Putamen (tissue), 1 donor: ENCODE measurements at regions not wholly inside any gene's neighbourhood (a gene's known extent, or its start where the extent isn't known, plus 50 kb on each side); places are given as distances from the start of the nearest gene placed in this dataset.

Experiments used
- DNase-seq: peaks from one replicate; pipeline ENCODE4 v3.0.0-alpha.2; 2016; ENCODE audit warnings: low spot score

- no peak for DNase-seq
These were observed 126.3 kb upstream of the JUN start for GRCh38 chr1:58909914-58910681.

DNA sequence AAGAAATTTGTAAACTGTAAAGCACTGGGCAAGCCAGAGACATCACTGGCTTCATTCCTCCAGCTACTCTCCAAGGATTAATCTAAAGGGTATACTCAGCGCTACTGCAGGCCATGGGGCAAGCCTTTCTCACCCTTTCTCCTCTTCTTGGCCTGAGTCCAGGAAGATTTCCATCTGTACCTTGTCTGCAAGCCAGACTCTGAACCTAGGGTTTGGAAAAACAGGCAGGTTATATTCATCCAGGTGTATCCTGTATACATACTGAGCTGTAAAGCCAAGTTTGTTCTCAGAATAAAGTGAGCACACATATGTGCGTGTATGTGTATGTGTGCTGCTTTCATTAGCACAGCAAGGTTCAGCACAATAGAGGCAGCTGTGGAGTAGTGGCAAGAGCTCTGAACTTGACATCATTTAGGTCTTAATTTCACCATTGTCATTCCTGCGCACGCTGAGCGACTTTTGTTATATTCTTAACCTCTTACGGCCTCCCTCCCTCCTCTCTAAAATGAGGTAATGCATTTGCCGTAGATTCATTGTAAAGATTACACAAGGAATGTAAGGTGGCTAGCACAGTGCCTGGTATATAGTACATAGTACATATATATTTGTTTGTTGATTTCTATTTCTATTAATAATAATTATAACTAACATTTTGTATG is 128.1 kb upstream of the JUN start:
- no peak for DNase-seq

- no peak for DNase-seq
These were observed 131.1 kb upstream of the JUN start for GRCh38 chr1:58914925-58915324.

DNA sequence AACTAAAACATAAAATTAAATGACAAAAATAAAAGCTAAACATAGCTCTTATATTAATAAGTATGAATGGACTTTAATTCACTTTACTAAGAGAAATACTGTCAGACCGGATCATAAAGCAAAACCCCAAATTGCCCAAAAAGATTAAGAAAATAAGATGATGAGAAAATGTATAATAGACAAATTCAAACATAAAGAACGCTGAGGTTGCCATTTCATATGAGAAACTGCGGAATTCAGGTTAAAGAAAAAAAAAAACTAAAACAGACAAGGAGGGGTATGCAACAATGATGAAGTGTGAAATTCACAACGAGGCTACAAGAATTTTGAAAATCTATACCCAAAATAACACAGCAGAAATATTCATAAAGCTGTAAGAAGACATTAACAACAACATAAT is 133.6 kb upstream of the JUN start:
- DNase-seq, result no peak

- DNase-seq, result no peak
These were observed 135.5 kb upstream of the JUN start for GRCh38 chr1:58919226-58919958.

DNA sequence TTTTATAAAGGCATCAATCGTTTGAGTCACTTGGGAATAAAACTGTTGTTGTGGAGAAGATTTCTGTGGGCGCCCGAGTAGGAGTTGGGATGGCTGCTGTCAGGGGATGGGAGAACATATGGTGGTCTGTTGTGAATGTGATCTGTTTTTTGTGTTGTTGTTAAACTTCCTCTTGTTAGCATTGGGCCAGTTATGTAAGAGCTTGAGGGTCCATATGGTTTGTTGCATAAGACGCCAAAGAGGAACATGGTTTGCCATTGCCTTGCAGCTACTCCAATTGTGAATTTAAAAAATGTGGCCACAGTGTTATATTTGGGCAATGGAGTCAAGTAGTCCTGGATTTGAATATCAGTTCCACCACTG is 136.1 kb upstream of the JUN start:
- DNase-seq, result no peak

- DNase-seq, result no peak
These were observed 137.5 kb upstream of the JUN start for GRCh38 chr1:58921342-58921741.

- no peak for DNase-seq
These were observed 137.9 kb upstream of the JUN start for GRCh38 chr1:58921751-58922150.

- DNase-seq, result no peak
These were observed 138.6 kb upstream of the JUN start for GRCh38 chr1:58922302-58923089.

DNA sequence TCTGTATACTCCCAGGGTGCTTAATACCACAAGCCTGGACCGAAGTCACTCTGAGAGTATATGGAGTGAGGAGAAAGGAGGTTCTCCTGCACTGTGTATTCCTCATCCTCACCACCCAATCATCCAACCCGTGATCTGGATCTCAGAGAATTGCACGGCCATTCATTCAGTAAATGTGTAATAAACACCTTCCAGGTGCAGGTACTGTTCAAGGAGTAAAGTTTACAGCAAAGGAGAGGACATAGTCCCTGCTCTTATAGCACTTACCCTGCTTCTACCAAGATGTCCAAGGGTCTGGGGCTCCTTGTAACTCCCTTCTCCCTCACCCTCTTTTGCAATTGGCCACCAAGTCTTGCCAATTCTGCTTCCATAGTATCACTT is 139.2 kb upstream of the JUN start:
- no peak for DNase-seq

DNA sequence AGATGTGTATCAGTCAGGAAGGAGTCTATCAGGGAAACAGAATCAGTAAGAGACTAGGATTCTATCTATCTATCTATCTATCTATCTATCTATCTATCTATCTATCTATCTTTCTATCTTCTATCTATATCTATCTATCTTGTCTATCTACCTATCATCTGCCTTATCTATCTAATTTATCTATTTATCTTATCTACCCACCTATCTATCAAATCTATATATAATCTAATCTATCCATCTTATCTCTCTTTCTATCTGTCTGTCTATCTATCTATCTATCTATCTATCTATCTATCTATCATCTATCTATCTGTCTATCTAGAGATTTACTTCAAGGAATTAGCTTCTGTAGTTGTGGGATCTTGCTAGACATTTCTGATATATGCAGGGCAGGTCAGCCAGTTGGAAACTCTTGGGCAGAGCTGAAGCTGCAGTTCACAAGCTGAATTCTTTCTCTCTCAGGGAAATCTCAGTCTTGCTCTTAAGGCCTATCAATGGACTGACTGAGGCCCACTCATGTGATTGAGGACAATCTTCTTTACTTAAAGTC is 140.2 kb upstream of the JUN start:
- DNase-seq, result no peak

DNA sequence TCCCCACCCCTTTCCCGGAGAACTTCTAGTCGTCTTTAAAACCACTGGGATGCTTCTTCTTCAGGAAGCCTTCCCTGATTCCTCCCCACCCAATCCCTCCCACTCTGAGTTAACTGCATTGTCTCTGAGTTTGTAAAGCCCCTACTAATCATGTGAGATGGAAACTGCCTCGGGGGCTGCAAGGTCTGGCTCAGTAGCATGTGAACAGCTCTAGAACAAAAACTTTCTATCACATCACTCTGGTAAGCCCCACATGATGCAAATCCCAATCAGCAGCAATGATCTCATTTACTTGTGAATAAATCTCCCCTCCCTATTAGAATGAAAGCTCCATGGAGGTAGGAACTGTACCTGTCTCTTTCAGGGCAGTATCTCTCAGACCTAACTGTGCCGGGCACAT is 141.0 kb upstream of the JUN start:
- no peak for DNase-seq

GRCh38 chr1:58925247-58925646 is 141.4 kb upstream of the JUN start:
- DNase-seq, result no peak

DNA sequence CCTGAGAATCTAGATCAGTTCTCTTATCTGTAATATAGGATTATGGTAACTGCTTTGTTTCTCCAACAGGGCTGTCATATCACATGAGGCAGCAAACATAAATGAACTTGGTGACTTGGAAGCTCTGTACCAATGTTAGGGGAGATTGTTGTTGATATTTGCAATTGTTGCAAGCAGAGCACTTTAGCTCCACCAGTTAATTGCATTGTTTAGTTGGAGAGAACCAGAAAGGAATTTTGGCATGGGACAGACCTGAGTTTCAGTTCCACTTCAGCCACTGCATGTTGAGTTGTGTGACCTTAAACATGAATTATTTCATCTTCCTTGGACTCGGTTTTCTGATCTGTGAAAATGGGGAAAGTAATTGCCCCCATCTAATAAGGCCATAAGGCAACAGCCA is 142.3 kb upstream of the JUN start:
- DNase-seq, result no peak

- DNase-seq, result no peak
These were observed 143.3 kb upstream of the JUN start for GRCh38 chr1:58927041-58927721.

GRCh38 chr1:58927722-58928085 is 143.9 kb upstream of the JUN start:
- DNase-seq, result no peak

- DNase-seq, result no peak
These were observed 144.7 kb upstream of the JUN start for GRCh38 chr1:58928514-58928913.

DNA sequence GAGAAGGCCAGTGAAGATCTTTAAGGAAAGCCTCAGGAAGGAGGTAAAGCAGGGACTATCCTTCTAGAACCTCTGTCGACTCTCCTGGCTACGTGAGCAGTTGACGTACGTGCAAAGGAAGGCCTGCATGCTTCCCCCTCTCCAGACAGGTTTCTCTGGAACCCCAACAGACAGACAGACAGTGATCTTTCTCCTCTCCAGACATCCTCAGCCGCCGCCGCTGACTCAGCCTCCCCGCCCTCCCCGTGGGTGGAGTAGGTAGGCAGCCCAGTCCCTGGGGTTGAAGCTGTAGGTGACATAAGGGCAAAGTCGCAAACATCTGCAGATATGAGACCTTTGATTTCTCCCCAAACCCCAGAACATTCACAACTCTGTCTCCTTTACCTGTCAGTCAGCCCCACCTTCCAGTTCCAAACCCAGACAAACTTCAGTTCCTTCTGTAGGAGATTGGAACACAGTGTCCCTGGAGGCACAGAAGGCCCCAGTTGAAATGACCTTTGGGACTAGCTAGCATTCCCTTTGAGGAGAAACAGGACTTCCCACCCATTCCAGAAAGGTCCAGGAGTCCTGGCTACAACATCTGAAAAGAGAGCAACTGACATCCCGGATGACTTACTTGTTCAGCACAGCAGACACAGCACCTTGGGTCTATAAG is 146.0 kb upstream of the JUN start:
- no peak for DNase-seq

GRCh38 chr1:58931024-58931423 is 147.2 kb upstream of the JUN start:
- DNase-seq, result no peak

DNA sequence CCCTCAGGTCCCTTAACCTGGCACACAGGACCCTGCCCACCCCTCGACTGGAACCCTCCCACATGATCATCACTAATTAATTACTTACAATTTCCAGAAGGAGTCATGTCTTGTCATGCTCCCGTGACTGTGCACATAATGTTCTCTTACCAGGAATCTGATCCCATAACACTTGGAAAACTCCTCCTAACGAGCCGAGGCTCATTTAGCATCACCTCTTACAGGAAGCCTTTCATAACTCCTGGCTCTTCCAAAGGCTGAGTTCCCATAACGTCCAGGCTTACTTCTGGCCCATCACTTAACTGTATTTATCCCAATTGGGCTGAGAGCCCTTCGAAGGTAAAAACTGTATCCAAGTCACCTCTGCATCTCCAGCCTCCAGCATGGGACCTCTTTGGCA is 147.9 kb upstream of the JUN start:
- no peak for DNase-seq
